GM18508 (cell line): ENCODE measurements at regions not wholly inside any gene's neighbourhood (a gene's known extent, or its start where the extent isn't known, plus 50 kb on each side); places are given as distances from the start of the nearest gene placed in this dataset.

Source experiments
- ATAC-seq: cut with Tn5 transposase; IDR thresholded peaks from one replicate; pipeline ENCODE4 v1.9.1; 2021; ENCODE audit warnings: moderate number of reproducible peaks; ENCODE audit not compliant: insufficient read depth, unreplicated experiment

- no peak for ATAC-seq
These were observed 319.3 kb upstream of the SATB1 start for GRCh38 chr3:18744472-18744871.

- ATAC-seq: no peak
These were observed 318.6 kb upstream of the SATB1 start for GRCh38 chr3:18743761-18744160.

- peak; percentile 79 for ATAC-seq
These were observed 315.8 kb upstream of the SATB1 start for GRCh38 chr3:18740631-18741583.

GRCh38 chr3:18739099-18739433 lies 313.9 kb upstream of the SATB1 start:
- ATAC-seq: no peak

- no peak for ATAC-seq
These were observed 313.4 kb upstream of the SATB1 start for GRCh38 chr3:18738393-18739098.

- ATAC-seq: no peak
These were observed 309.9 kb upstream of the SATB1 start for GRCh38 chr3:18735005-18735404.

- ATAC-seq: no peak
These were observed 309.2 kb upstream of the SATB1 start for GRCh38 chr3:18734309-18734708.

GRCh38 chr3:18732474-18732873 lies 307.3 kb upstream of the SATB1 start:
- no peak for ATAC-seq

- ATAC-seq: no peak
These were observed 305.4 kb upstream of the SATB1 start for GRCh38 chr3:18730491-18730890.

GRCh38 chr3:18729671-18730070 lies 304.5 kb upstream of the SATB1 start:
- no peak for ATAC-seq

- no peak for ATAC-seq
These were observed 300.7 kb upstream of the SATB1 start for GRCh38 chr3:18725668-18726407.

- ATAC-seq: no peak
These were observed 299.3 kb upstream of the SATB1 start for GRCh38 chr3:18724456-18724855.

GRCh38 chr3:18723206-18723810 lies 298.2 kb upstream of the SATB1 start:
- ATAC-seq: no peak

- ATAC-seq: no peak
These were observed 295.4 kb upstream of the SATB1 start for GRCh38 chr3:18720543-18720942.

- no peak for ATAC-seq
These were observed 292.5 kb upstream of the SATB1 start for GRCh38 chr3:18717598-18717997.

GRCh38 chr3:18716821-18717220 lies 291.7 kb upstream of the SATB1 start:
- no peak for ATAC-seq

GRCh38 chr3:18716101-18716500 lies 291.0 kb upstream of the SATB1 start:
- ATAC-seq: no peak

- ATAC-seq: no peak
These were observed 290.1 kb upstream of the SATB1 start for GRCh38 chr3:18715208-18715607.

- no peak for ATAC-seq
These were observed 288.4 kb upstream of the SATB1 start for GRCh38 chr3:18713577-18713951.

- no peak for ATAC-seq
These were observed 287.8 kb upstream of the SATB1 start for GRCh38 chr3:18712713-18713576.
